ENCODE measurements at regions not wholly inside any gene's neighbourhood (a gene's known extent, or its start where the extent isn't known, plus 50 kb on each side); places are given as distances from the start of the nearest gene placed in this dataset.
"Not testable (repeated sequence)": the region's sequence is repeated elsewhere in the genome, so short reads cannot be mapped to it uniquely, and the experiment has no call there.

GRCh38 chr20:22058746-22059145 is 353.3 kb downstream of the PAX1 start:
- no peak for DNase-seq (ENCODE audit: low read depth)
- TF ChIP-seq CTCF (IDR thresholded peaks at IDR 0.05; ENCODE audit: insufficient read depth, low read length) = no peak

GRCh38 chr20:22055981-22056380 is 350.5 kb downstream of the PAX1 start:
- no peak for DNase-seq (ENCODE audit: low read depth)
- H3K4me3 ChIP-seq (ENCODE audit: low read depth, low read length) = no peak overlapping the region
- no peak for TF ChIP-seq CTCF (IDR thresholded peaks at IDR 0.05; ENCODE audit: insufficient read depth, low read length)

More at GRCh38 chr20:22058746-22059145, 353.3 kb downstream of the PAX1 start:
- no peak overlapping the region for H3K4me3 ChIP-seq (ENCODE audit: low read depth, low read length)

GRCh38 chr20:22052025-22052650 is 346.7 kb downstream of the PAX1 start:
- DNase-seq (ENCODE audit: low read depth) = no peak
- no peak overlapping the region for H3K4me3 ChIP-seq (ENCODE audit: low read depth, low read length)
- TF ChIP-seq CTCF (IDR thresholded peaks at IDR 0.05; ENCODE audit: insufficient read depth, low read length) = no peak

- not testable (repeated sequence) for H3K4me3 ChIP-seq (ENCODE audit: low read depth, low read length); DNase-seq (ENCODE audit: low read depth)
Observed at GRCh38 chr20:22045956-22046507, 340.6 kb downstream of the PAX1 start.

- TF ChIP-seq CTCF (IDR thresholded peaks at IDR 0.05; ENCODE audit: insufficient read depth, low read length) = no peak
- DNase-seq (ENCODE audit: low read depth) = no peak
- H3K4me3 ChIP-seq (ENCODE audit: low read depth, low read length) = no peak overlapping the region
Observed at GRCh38 chr20:22027423-22027822, 322.0 kb downstream of the PAX1 start.

GRCh38 chr20:22020201-22020600 is 314.7 kb downstream of the PAX1 start:
- DNase-seq (ENCODE audit: low read depth) = no peak
- H3K4me3 ChIP-seq (ENCODE audit: low read depth, low read length) = no peak overlapping the region
- no peak for TF ChIP-seq CTCF (IDR thresholded peaks at IDR 0.05; ENCODE audit: insufficient read depth, low read length)

- H3K4me3 ChIP-seq (ENCODE audit: low read depth, low read length) = no peak overlapping the region
- DNase-seq (ENCODE audit: low read depth) = no peak
- TF ChIP-seq CTCF (IDR thresholded peaks at IDR 0.05; ENCODE audit: insufficient read depth, low read length) = no peak
Observed at GRCh38 chr20:22008456-22008855, 303.0 kb downstream of the PAX1 start.

All from fibroblast of the aortic adventitia (primary cell).